ENCODE measurements at regions not wholly inside any gene's neighbourhood (a gene's known extent, or its start where the extent isn't known, plus 50 kb on each side); places are given as distances from the start of the nearest gene placed in this dataset.

DNA sequence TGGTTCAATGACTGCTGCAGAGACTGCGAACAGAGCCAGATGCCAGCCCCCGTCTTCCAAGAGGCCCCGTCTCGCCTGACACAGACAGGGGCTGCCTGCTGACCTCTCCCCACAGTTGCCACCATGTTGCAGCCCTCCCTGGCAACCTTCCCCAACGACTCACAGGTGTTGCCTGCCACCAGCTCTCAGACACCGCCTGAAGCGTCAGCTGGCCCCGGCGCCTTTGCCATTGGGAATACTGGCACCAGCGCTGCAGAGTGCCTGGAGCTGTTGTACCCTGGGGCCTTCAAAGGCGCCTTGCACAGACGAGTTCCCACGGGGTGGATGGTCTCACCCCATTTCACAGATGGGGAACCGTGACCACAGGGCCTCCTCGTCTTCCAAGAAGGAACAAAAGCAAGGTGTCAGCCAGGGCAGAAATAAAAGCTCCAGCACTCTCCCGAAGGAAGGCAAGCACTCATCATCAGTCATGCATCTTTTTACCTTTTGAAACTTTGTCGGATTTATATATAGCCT, 167.0 kb downstream of the ADSS2 start:
- Histone ChIP-seq H3K27ac (ENCODE audit: low read depth, low read length) (no peak overlapping the region), H3K4me1 (ENCODE audit: control insufficient read depth in 2 of 2, insufficient read depth in 2 of 2, low read length in 2 of 2) (no peaks in the 10 kb centered on the region), H3K9me3 (ENCODE audit: control insufficient read depth in 2 of 3, low read length in 3 of 3) (no peaks in the 10 kb centered on the region), H3K27me3 (ENCODE audit: control insufficient read depth in 2 of 2, insufficient read depth in 2 of 2, low read length in 2 of 2) (no peaks in the 10 kb centered on the region), H3K36me3 (ENCODE audit: control insufficient read depth in 2 of 3, insufficient read depth in 3 of 3, low read length in 3 of 3) (no peaks in the 10 kb centered on the region), H3K4me3 (ENCODE audit: low read length) (no peak overlapping the region)
- peaks cover 0 to 8% (median 0%) of the 10 kb centered on the region in 11 donors for H3K9me3 Mint-ChIP-seq
- POLR2A ChIA-PET = no interaction called here
- no peak overlapping the region for H3K27ac Mint-ChIP-seq
- intact Hi-C loops (cut with micrococcal nuclease) = no loop called here
- DNase-seq = no peak
- CTCF ChIA-PET = no interaction called here
- no peak for ATAC-seq
- peaks cover 0 to 6% (median 0%) of the 10 kb centered on the region in 5 donors for H3K36me3 Mint-ChIP-seq
- no peak overlapping the region for H3K4me3 Mint-ChIP-seq
- H3K27me3 Mint-ChIP-seq = peaks cover 0 to 11% (median 3%) of the 10 kb centered on the region in 5 donors
- no peaks in the 10 kb centered on the region for H3K4me1 Mint-ChIP-seq

GRCh38 chr1:244286341-244286740, 165.4 kb downstream of the ADSS2 start:
- peaks cover 0 to 9% (median 0%) of the 10 kb centered on the region in 11 donors for H3K9me3 Mint-ChIP-seq
- intact Hi-C loops (cut with micrococcal nuclease) = no loop called here
- Histone ChIP-seq H3K9me3 (ENCODE audit: control insufficient read depth in 2 of 3, low read length in 3 of 3) (no peaks in the 10 kb centered on the region), H3K4me1 (ENCODE audit: control insufficient read depth in 2 of 2, insufficient read depth in 2 of 2, low read length in 2 of 2) (no peaks in the 10 kb centered on the region), H3K27me3 (ENCODE audit: control insufficient read depth in 2 of 2, insufficient read depth in 2 of 2, low read length in 2 of 2) (no peaks in the 10 kb centered on the region), H3K27ac (ENCODE audit: low read depth, low read length) (no peak overlapping the region), H3K36me3 (ENCODE audit: control insufficient read depth in 2 of 3, insufficient read depth in 3 of 3, low read length in 3 of 3) (no peaks in the 10 kb centered on the region), H3K4me3 (ENCODE audit: low read length) (no peak overlapping the region)
- ChIA-PET POLR2A (no interaction called here), CTCF (no interaction called here)
- H3K36me3 Mint-ChIP-seq = peaks cover 0 to 6% (median 0%) of the 10 kb centered on the region in 5 donors
- H3K4me3 Mint-ChIP-seq = no peak overlapping the region
- peaks cover 0 to 11% (median 7%) of the 10 kb centered on the region in 7 donors for H3K4me1 Mint-ChIP-seq
- ATAC-seq (no peak), DNase-seq (no peak)
- no peak overlapping the region for H3K27ac Mint-ChIP-seq
- H3K27me3 Mint-ChIP-seq = peaks cover 0 to 17% (median 11%) of the 10 kb centered on the region in 5 donors

- intact Hi-C loops (cut with micrococcal nuclease) = no loop called here
- POLR2A ChIA-PET = no interaction called here
- H3K27me3 Mint-ChIP-seq = peaks cover 0 to 23% (median 11%) of the 10 kb centered on the region in 5 donors
Observed at GRCh38 chr1:244287726-244288125, 164.0 kb downstream of the ADSS2 start.

DNA sequence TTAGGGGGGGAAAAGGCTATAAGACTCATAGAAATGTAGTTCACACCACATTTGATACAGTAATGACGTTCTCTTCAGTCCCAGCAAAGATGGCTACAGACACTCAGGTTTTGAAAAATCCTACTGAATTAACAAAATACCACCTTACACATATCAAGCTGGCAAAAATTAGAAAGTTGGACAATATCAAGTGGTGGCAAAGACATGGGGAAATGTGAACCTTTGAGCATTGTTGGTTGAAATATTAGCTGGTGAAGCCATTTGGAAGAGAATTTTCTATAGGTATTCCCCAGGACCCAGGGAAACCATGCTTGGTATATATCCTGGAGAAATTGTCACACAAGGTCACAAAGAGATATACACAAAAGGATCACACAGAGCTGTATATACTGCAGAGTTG, 163.0 kb downstream of the ADSS2 start:
- ATAC-seq (no peak), DNase-seq (no peak)
- POLR2A ChIA-PET = no interaction called here
- H3K4me3 ChIP-seq (ENCODE audit: low read length) = no peak overlapping the region
- Mint-ChIP-seq H3K36me3 (peaks cover 0 to 6% (median 0%) of the 10 kb centered on the region in 5 donors), H3K4me1 (peaks cover 0 to 14% (median 9%) of the 10 kb centered on the region in 7 donors), H3K4me3 (no peak overlapping the region), H3K9me3 (peaks cover 0 to 9% (median 0%) of the 10 kb centered on the region in 11 donors), H3K27me3 (peaks cover 0 to 23% (median 11%) of the 10 kb centered on the region in 5 donors), H3K27ac (no peak overlapping the region)
- no peaks in the 10 kb centered on the region for H3K27me3 ChIP-seq (ENCODE audit: control insufficient read depth in 2 of 2, insufficient read depth in 2 of 2, low read length in 2 of 2)
- H3K27ac ChIP-seq (ENCODE audit: low read depth, low read length) = no peak overlapping the region
- no peaks in the 10 kb centered on the region for H3K4me1 ChIP-seq (ENCODE audit: control insufficient read depth in 2 of 2, insufficient read depth in 2 of 2, low read length in 2 of 2)
- intact Hi-C loops (cut with micrococcal nuclease) = no loop called here
- H3K36me3 ChIP-seq (ENCODE audit: control insufficient read depth in 2 of 3, insufficient read depth in 3 of 3, low read length in 3 of 3) = no peaks in the 10 kb centered on the region
- H3K9me3 ChIP-seq (ENCODE audit: control insufficient read depth in 2 of 3, low read length in 3 of 3) = no peaks in the 10 kb centered on the region
- CTCF ChIA-PET = interaction anchor here (1.5 to 2.5 kb wide), 2 partner anchors 9 to 11 kb away, joined by 4 to 10 read pairs; no protein-coding TSS in a partner anchor

More at GRCh38 chr1:244287726-244288125, 164.0 kb downstream of the ADSS2 start:
- Histone ChIP-seq H3K4me1 (ENCODE audit: control insufficient read depth in 2 of 2, insufficient read depth in 2 of 2, low read length in 2 of 2) (no peaks in the 10 kb centered on the region), H3K27me3 (ENCODE audit: control insufficient read depth in 2 of 2, insufficient read depth in 2 of 2, low read length in 2 of 2) (no peaks in the 10 kb centered on the region), H3K36me3 (ENCODE audit: control insufficient read depth in 2 of 3, insufficient read depth in 3 of 3, low read length in 3 of 3) (no peaks in the 10 kb centered on the region), H3K27ac (ENCODE audit: low read depth, low read length) (no peak overlapping the region), H3K9me3 (ENCODE audit: control insufficient read depth in 2 of 3, low read length in 3 of 3) (no peaks in the 10 kb centered on the region), H3K4me3 (ENCODE audit: low read length) (no peak overlapping the region)
- H3K27ac Mint-ChIP-seq = no peak overlapping the region
- no peak for DNase-seq
- ATAC-seq = no peak
- CTCF ChIA-PET = interaction anchor here (1.5 to 2.5 kb wide), 2 partner anchors 10 to 12 kb away, joined by 4 to 10 read pairs; no protein-coding TSS in a partner anchor
- H3K4me1 Mint-ChIP-seq = peaks cover 0 to 14% (median 9%) of the 10 kb centered on the region in 7 donors
- H3K9me3 Mint-ChIP-seq = peaks cover 0 to 9% (median 0%) of the 10 kb centered on the region in 11 donors
- H3K4me3 Mint-ChIP-seq = no peak overlapping the region
- peaks cover 0 to 6% (median 0%) of the 10 kb centered on the region in 5 donors for H3K36me3 Mint-ChIP-seq

GRCh38 chr1:244289991-244290785, 161.5 kb downstream of the ADSS2 start:
- peaks cover 0 to 9% (median 0%) of the 10 kb centered on the region in 11 donors for H3K9me3 Mint-ChIP-seq
- peak overlapping the region in 1 of 9 donors; percentile 5 for H3K27ac Mint-ChIP-seq
- intact Hi-C loops (cut with micrococcal nuclease) = no loop called here
- CTCF ChIA-PET = interaction anchor here (1.2 to 2.5 kb wide), 2 partner anchors 9 kb away, joined by 7 to 10 read pairs; no protein-coding TSS in a partner anchor
- ATAC-seq (no peak), DNase-seq (no peak)
- H3K4me3 ChIP-seq (ENCODE audit: low read length) = no peak overlapping the region
- no peaks in the 10 kb centered on the region for H3K9me3 ChIP-seq (ENCODE audit: control insufficient read depth in 2 of 3, low read length in 3 of 3)
- peaks cover 0 to 6% (median 0%) of the 10 kb centered on the region in 5 donors for H3K36me3 Mint-ChIP-seq
- no peaks in the 10 kb centered on the region for H3K4me1 ChIP-seq (ENCODE audit: control insufficient read depth in 2 of 2, insufficient read depth in 2 of 2, low read length in 2 of 2)
- H3K27ac ChIP-seq (ENCODE audit: low read depth, low read length) = no peak overlapping the region
- H3K36me3 ChIP-seq (ENCODE audit: control insufficient read depth in 2 of 3, insufficient read depth in 3 of 3, low read length in 3 of 3) = no peaks in the 10 kb centered on the region
- no peaks in the 10 kb centered on the region for H3K27me3 ChIP-seq (ENCODE audit: control insufficient read depth in 2 of 2, insufficient read depth in 2 of 2, low read length in 2 of 2)
- peak overlapping the region in 1 of 10 donors; percentile 2 for H3K4me3 Mint-ChIP-seq
- H3K4me1 Mint-ChIP-seq = peaks cover 0 to 14% (median 9%) of the 10 kb centered on the region in 7 donors
- peaks cover 0 to 25% (median 11%) of the 10 kb centered on the region in 5 donors for H3K27me3 Mint-ChIP-seq
- POLR2A ChIA-PET = no interaction called here

- peaks cover 0 to 23% (median 11%) of the 10 kb centered on the region in 5 donors for H3K27me3 Mint-ChIP-seq
- H3K9me3 Mint-ChIP-seq = peaks cover 0 to 9% (median 0%) of the 10 kb centered on the region in 11 donors
- peaks cover 0 to 19% (median 10%) of the 10 kb centered on the region in 7 donors for H3K4me1 Mint-ChIP-seq
- no peak overlapping the region for H3K27ac Mint-ChIP-seq
- Histone ChIP-seq H3K27me3 (ENCODE audit: control insufficient read depth in 2 of 2, insufficient read depth in 2 of 2, low read length in 2 of 2) (no peaks in the 10 kb centered on the region), H3K36me3 (ENCODE audit: control insufficient read depth in 2 of 3, insufficient read depth in 3 of 3, low read length in 3 of 3) (no peaks in the 10 kb centered on the region), H3K4me3 (ENCODE audit: low read length) (no peak overlapping the region), H3K4me1 (ENCODE audit: control insufficient read depth in 2 of 2, insufficient read depth in 2 of 2, low read length in 2 of 2) (no peaks in the 10 kb centered on the region), H3K9me3 (ENCODE audit: control insufficient read depth in 2 of 3, low read length in 3 of 3) (no peaks in the 10 kb centered on the region), H3K27ac (ENCODE audit: low read depth, low read length) (no peak overlapping the region)
- intact Hi-C loops (cut with micrococcal nuclease) = no loop called here
- H3K36me3 Mint-ChIP-seq = peaks cover 0 to 6% (median 0%) of the 10 kb centered on the region in 5 donors
- POLR2A ChIA-PET = no interaction called here
- DNase-seq = no peak
- CTCF ChIA-PET = interaction anchor here (1.2 kb wide), 1 partner anchor 8 kb away, joined by 7 read pairs; no protein-coding TSS in a partner anchor
- peak; percentile 37 for ATAC-seq
- H3K4me3 Mint-ChIP-seq = peak overlapping the region in 1 of 10 donors; percentile 19
Observed at GRCh38 chr1:244291236-244292201, 160.2 kb downstream of the ADSS2 start.
